SKM-1 treated with dmso at 0.1 percent for 144 hours (cell line): ENCODE measurements at regions not wholly inside any gene's neighbourhood (a gene's known extent, or its start where the extent isn't known, plus 50 kb on each side); places are given as distances from the start of the nearest gene placed in this dataset.

Source experiments
- DNase-seq: peaks from one replicate; lab custom pipeline; 2025; ENCODE audit not compliant: unreplicated experiment; lab: John Stamatoyannopoulos, UW

DNA sequence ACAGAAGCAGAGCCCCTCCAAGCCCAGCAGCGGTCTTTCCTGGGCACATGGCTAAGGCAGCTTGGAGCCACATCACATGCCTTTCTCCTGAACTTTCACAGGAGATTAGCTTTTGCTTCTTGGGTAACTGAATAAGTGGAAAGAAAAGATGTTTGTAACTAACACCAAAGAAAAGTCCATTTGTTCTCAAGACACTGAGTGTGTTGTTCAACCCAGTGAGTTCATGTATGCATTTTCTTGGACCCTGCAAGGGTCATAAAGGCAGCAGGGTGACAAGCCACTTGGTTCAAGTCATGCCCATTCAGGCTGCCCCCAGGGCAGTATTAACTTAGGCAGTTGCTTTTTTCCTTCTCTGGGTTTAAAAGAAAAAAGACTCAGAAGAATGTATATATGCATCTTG is 203.4 kb downstream of the FAM76B start:
- DNase-seq, result no peak

DNA sequence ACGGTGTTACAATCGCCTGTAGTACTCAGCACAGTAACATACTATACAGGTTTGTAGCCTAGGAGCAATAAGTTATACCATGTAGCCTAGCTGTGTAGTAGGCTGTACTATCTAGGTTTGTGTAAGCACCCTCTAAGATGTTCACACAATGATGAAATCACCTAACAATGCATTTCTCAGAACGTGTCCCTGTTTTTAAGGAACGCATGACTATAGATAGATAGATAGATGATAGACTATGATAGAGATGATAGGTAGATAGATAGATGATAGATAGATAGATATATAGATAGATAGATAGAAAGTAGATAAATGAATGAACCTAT is 203.9 kb downstream of the FAM76B start:
- no peak for DNase-seq

DNA sequence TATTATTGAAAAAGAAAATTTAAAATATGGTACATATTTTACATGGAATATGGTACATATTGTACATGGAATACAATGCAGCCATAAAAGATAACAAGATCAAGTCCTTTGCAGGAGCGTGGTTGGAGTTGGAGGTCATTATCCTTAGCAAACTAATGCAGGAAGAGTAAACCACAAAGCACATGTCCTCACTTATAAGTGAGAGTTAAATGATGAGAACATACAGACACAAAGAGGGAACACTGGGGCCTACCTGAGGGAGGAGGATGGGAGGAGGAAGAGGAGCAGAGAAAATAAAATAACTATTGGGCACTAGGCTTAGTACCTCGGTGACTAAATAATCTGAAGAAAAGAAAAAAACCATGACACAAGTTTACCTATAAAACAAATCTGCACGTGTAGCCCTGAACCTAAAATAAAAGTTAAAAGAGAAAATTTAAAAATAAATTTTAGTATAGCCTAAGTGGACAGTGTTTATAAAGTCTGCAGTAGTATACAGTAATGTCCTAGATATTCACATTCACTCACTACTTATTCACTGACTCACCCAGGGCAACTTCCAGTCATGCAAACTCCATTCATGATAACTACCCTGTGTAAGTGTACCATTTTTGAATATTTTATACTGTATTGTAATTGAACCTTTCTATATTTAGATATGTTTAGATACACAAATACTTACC is 204.4 kb downstream of the FAM76B start:
- no peak for DNase-seq

DNA sequence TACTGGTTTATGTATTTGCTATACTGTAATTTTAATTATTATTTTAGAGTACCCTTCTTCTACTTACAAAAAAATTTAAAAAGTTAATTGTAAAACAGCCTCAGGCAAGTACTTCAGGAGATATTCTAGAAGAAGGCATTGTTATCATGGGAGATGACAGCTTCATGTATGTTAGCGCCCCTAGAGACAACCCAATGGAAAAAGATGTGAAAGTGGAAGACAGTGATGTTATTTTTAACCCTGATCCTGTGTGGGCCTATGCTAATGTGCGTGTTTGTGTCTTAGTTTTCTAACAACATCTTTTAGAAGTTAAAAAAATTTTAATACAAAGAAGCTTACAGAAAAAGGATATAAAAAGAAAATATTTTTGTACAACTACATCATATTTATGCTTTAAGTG is 205.0 kb downstream of the FAM76B start:
- DNase-seq, result no peak

DNA sequence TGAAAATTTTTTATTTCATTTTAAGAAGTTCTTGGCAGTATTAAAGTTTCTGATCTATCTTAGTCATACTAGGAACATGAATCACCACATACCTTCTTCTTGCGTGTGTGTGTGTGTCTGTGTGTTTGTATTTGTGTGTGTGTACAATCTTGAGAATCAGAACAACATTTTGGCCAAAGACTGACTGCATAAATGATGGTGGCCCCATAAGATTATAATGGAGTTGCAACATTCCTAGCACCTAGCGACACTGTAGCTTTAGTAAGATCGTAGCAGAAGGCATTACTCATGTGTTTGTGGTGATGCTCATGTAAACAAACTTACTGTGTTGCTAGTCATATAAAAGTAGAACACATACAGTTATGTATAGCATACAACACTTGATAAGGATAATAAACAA is 205.4 kb downstream of the FAM76B start:
- DNase-seq, result no peak

DNA sequence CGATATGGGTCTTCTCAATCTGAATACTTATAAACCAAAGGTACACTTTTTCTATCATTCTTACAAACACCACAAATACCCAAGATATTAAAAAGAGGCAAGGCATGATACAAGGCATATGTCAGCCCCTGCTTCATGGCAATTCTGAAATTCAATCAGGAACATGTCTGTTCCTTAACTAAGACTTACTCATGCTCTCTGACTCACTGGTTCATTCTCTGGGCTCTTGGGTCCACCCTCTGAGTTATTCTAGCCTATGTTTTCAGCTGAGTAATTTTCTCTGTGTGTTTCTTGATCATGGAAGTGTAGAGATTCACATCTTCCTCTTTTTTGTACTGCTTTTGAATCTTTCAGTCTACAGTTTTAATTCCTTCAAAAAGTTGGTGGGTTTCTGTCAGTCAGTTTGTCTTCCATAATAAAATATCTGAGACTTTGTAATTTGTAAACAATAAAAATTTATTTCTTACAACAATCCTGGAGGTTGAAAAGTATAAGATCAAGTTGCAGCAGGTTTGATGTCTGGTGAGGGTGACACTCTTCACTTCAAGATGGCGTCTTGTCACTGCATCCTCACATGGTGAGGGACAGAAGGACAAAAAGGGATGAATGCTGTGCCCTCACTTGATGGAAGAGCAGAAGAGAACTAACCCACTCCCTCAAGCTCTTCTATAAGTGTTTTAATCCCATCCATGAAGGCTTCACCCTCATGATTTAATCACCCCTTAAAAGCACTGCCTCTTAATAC is 211.7 kb downstream of the FAM76B start:
- no peak for DNase-seq

DNA sequence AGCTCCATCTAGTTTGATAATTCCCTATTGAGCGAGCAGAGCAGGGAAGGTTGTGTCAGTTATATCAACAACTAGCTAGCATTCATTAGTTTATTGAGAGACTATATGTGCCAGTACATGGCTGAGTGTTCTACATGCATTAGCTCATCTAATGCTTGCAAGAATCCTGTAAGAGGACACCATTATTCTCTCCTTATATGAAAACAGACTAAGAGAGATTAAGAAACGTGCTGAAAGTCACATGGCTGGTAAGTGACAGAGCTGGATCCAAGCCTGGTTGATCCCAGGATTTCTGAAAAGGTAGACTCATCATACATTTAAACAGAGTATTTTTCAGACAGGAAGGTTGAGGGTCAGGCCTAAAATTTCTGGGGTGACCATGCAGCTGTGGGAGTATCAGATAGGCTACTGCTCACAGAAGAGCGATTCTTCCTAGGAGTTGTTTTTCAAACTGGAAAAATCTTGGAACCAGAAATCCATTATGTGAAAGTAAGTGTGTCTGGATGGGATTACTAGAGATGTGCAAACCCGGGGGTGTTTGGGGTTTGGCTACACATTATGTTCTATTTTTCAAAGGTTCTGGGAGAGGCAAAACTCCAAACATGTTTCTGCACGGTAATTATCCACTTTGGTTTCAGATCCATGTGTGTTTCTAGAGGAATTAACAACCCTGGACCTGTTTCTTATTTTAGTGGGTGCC is 213.3 kb downstream of the FAM76B start:
- no peak for DNase-seq

DNA sequence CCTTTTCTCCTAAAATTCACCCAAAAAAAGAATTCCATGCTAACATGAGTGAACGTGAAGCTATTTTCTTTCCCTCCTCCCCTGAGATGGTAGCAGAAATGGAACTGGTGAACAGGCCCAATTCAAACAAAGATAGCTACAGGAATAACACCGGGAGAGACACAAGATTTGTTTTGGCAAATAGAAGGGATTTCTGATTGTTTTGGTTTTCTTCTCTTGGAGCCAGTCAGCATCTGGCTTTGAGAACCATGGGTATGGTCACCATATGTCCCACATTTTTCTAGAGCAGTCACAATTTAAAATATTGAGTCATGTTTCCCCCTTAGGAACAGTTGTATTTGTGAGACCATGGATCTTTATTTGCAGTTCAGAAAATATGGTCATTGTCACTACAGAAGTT is 214.1 kb downstream of the FAM76B start:
- DNase-seq, result no peak

DNA sequence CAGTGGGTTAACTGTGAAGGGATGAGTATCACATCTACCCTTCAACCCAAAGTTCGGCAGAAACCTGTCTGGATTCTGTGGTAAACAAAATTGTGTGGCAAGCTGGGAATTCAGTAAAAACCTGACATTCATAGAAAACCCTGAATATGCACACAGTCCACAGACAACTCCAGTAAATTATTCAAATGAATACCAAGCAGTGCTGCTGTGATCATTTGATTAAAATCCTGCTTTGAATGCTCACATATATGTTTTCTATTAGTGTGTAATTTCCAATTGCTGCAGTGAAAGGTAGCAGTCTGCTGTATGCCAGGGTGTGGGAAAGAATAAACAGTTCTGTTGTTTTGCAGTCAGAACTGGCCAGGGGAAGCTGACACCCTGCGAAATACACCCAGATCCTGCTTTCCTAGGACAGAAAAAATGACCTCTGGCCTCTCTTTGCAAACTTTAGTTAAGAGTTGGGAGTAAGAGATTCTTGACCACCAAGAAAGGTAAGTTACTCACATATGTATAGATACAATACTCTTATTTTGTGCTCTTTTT is 217.8 kb downstream of the FAM76B start:
- no peak for DNase-seq

DNA sequence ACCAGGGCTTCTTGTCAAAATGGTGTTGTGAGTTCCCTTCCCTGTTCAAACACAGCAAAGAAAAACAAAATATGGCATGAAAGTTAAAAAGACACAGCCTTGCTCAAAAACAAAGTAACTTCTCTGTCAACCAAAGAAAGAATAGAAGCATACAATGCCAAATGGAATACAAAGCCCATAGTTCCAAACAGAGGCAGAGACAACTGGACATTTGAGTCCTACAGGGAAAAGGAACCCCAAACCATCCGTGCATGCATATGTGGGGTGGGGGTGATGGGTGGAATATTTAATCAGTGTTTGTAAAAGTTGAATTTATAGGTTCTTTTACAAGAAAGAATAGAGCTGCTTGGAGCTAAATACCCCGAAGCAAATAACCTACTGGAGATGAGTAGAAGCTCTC is 218.7 kb downstream of the FAM76B start:
- DNase-seq, result no peak

DNA sequence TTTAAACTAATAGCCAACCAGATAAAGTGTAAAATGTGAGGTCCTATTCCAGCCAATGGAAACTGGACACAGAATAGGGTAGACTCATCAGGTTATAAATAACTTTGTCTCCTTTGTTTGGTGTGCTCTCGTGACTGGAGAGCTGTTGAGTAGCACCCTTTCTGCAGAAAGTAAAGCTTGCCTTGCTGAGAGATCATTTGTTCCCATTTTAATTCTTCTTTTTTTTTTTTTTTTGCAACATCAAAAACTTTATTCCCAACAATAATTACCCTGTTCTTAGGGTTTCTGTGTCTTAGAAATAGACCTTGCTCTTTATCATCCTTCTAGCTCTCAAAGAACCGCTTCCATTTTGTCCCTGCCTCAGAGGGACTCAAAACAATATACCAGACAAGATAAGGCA is 220.4 kb downstream of the FAM76B start:
- no peak for DNase-seq

DNA sequence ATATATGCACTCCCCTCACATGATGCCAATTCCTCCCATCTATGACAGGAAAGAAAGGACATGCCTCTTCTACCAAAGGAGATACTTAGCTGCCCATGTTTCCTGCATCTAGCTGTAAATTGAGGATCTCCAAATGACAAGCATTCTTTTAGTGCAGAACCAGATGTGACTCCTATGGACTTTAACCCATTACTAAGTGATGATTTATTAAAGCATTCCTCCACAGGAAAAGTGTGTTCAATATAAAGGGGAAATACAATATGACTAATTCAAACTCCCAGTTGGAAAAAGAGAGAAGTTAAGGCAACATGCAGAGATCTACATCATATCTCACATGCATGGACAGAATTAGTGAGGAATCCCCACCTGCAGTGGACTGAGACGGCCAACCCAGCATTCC is 221.3 kb downstream of the FAM76B start:
- DNase-seq, result no peak

DNA sequence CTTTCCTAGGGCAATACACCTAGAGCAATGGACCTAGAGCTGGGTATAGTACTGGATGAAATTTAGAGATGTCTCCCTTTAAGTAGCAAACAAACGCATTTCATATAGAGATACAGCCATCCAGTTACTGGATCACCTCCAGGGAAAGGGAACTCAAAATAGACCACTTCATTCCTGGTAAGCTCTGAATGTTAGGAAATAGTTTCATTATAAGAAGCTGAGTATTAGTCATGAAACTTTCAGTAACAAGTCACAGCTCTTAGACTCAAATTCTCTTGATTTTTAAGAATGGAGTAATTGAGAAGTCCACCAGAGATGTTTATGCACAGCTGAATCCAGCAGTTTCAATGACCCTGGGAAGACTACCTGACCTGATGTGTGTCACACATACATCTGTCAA is 221.9 kb downstream of the FAM76B start:
- no peak for DNase-seq

DNA sequence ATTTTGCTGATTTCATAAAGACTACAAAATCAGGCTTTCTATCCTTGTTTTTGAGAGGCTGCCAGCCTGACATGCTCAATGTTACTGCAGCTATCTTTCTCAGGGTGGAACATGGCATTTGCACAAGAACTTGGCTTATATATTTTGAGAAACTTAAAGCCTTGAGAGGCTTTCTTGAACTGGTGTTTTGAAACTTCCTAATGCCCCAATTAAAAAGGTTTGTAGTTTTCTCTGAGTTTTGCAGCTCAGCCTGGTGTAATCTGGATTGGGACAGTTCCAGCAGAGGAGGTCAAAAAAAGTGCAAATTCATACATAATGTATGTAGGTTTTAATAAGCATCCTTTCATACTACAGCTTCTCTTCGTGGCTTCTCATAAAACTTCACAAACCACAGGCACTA is 223.4 kb downstream of the FAM76B start:
- DNase-seq, result no peak

DNA sequence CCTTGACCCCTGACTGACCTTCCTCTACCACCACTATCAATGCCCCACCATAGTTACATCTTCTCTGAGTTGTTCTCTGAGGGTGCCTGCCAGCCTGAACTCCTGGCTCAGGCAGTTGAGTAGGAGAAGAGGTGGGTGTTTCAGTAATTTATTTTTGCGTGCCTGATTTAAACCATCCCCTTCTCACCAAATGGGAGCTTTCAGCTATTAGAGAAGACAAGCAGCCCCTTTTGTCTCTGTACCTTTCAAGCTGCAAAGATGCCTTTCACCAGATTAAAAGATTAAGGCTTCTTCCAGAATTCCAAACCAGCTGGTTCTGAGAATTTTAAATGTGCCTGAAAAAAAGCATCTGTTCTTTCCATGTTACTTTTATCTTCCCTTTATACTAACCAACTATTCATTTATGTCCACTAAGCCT is 223.8 kb downstream of the FAM76B start:
- no peak for DNase-seq

DNA sequence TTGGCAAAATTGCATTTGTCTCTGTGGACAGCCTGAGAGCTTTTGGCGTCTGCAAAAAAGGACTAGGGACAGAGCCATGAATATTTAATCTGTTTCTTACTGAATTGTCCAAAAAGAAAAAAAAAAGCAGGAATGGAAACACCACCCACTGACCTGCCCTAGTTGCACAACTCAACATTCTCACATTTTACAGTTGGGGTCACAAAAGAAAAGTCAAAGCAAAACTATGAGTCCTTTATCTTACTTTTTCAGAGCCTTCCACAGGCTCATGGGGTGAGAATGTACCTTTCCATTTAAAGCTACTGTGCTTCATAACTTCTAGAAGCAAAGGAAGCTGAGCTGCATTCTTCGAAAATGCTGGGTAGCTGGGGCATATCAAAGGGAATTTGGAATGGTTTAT is 225.7 kb downstream of the FAM76B start:
- DNase-seq, result no peak

DNA sequence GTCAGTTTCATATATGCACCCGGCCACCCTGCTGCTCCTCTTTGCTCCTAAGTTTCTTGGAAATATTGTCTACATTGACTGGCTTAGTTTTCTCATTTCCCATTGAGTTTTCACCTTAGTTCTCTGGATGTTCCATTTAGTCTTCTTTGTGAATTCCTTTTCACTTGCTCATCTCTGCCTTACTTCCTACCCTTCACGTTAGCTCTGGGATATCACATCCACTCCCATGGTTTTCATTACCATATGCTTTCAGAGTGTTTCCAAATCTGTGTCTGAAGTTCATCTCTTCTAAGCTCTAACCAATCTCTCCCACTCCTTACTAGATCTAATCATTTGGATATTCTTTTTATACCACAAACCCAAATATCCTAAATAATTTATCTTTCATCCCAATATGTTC is 226.4 kb downstream of the FAM76B start:
- DNase-seq, result no peak

DNA sequence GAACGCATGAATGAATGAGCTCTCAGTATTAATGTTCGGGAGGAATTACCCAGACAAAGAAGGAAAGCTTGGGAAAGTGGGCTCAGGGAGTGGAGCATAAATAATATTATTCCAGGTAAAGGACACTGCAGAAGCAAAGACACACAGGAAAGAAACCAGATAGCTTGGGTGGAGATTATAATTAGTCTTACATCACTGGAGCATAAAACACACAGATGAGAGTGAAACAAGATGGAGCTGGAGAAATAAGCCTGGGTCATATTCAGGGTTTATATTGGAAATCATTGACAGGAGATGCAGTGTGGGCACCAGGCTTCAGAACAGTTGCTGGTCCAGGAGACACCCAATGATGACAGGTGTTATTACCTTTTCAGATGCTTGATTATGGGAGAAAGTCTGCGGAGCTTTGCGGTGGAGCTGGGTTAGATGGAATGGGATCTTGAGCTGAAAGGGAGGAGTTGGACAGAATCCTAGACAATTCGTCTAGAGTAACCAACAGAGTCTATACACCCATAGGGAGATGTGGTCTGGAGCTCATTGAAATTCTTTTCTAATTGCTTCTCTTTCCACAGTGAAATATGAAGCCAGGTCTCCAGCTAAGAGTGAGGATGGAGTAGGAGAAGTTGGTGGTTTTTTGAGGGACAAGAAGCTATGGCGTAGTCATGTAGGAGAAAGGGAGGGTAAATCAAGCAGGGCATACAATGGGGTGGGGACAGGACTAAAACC is 227.2 kb downstream of the FAM76B start:
- no peak for DNase-seq

DNA sequence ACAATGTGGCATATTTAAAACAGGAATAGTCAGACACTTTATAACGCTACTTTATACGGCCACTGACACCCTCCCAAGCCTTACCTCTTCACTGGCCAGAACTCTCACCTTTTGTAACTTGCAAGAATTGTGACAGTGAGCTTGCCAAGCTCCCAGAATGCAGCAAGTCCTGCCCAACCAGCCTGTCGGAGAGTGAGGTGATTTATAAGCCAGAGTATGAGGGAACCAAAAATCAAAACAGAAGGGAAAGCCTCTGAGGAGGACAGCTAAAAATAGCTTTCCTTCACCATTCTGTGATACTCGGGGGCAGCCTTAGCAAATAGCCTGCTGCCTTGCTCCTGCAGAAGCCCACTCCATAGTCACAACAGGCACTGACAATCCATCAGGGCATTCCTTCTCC is 229.7 kb downstream of the FAM76B start:
- DNase-seq, result no peak

DNA sequence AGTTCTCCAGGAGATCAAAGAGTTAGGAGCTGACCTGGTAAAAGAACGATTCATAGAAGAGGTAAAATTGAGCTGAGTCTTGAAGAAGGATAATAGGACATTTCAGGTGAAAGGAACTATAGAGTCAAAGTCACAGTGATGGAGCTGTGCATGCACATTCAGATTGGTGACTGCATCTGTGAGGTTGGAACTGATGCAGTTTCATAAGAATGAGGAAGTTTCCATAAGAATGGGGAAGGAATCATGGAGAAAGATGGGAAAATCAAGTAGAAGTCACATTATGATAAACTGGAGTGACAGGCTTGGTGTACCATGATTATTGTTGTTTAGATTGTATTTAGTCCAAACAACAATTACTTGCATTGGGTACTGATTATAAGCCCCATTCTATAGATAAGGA is 232.2 kb downstream of the FAM76B start:
- no peak for DNase-seq

DNA sequence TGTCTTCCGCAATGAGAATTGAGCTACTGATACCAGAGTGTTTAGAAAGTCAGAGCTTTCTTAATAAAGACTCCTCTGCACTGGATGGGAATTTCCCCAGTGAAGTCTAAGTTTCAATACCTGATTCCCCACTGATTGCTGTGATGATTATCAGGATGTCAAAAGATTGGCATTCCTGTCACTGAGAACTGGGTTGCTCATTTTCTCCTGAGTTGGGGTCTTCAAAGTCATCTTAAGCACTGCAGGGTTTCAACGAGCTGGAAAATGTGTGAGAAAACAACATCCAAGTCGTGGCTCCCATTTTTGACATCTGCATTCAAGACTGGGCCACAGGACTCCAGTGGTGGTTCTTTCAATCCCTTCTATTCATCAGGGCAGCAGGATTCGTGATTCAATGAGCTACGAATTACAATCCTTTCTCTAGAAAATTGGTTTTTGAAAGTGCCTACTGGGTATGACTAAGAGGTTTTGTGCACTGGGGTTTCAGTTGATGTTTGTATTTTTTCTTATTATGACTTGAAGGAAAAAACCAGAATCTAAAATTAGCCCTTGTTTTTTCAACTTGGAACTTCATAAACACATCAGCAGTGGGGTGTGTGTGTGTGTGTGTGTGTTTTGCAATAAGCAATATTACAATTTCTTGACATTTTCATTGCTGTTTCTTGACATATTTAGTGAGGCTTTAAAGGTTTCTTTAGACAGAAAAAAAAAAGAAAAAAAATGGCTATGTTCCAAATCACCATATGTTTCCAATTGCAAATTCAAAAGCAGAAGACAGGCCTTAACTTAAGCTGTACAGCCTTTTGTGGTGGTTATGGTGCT is 233.0 kb downstream of the FAM76B start:
- no peak for DNase-seq
